Mammary epithelial cell (primary cell): ENCODE measurements at regions not wholly inside any gene's neighbourhood (a gene's known extent, or its start where the extent isn't known, plus 50 kb on each side); places are given as distances from the start of the nearest gene placed in this dataset.

Experiments
- CTCF ChIP-seq, 2 donors: IDR thresholded peaks in 1 of 2; conservative IDR thresholded peaks in 1 of 2; 2 replicates each; pipeline ENCODE4 v1.5.1; 2011 to 2012; ENCODE audit warnings: inconsistent platforms in 2 of 2, low read length in 2 of 2, mild to moderate bottlenecking in 2 of 2, control low read depth in 1 of 2, low read depth in 1 of 2; ENCODE audit not compliant: insufficient read depth in 1 of 2; ENCODE audit errors: extremely low read depth in 1 of 2
- EZH2 ChIP-seq: IDR thresholded peaks from 2 replicates; pipeline ENCODE4 v1.6.1; 2012; ENCODE audit warnings: low read length, inconsistent platforms, borderline replicate concordance

- no peak for TF ChIP-seq CTCF (conservative IDR thresholded peaks at IDR 0.05 in 1 of 2, IDR thresholded peaks at IDR 0.05 in 1 of 2; ENCODE audit: extremely low read depth in 1 of 2, insufficient read depth in 1 of 2, low read depth in 1 of 2, low read length in 2 of 2)
- no peak for TF ChIP-seq EZH2
Measured at GRCh38 chr6:78597966-78598365, 269.4 kb upstream of the IRAK1BP1 start.
